MM.1S (cell line): ENCODE measurements at regions not wholly inside any gene's neighbourhood (a gene's known extent, or its start where the extent isn't known, plus 50 kb on each side); places are given as distances from the start of the nearest gene placed in this dataset.

ENCODE experiments used
- CTCF ChIP-seq: fragments of 300-600 bp; sonication (generic); IDR thresholded peaks from 2 replicates; pipeline ENCODE4 v1.5.1; 2016; ENCODE audit warnings: antibody characterized with exemption, low read length, mixed read lengths
- EZH2 ChIP-seq: fragments of 300-600 bp; sonication (generic); optimal IDR thresholded peaks from 2 replicates; pipeline ENCODE3; 2017; ENCODE audit warnings: low read depth, mild to moderate bottlenecking, antibody characterized with exemption, low read length, mixed read lengths
- EZH2phosphoT487 ChIP-seq: fragments of 300-600 bp; sonication (generic); IDR thresholded peaks from 2 replicates; pipeline ENCODE4 v1.6.1; 2018; ENCODE audit warnings: antibody characterized with exemption, low read length

GRCh38 chr6:21334651-21335050, 258.9 kb upstream of the SOX4 start:
- TF ChIP-seq CTCF (no peak), EZH2phosphoT487 (no peak), EZH2 (no peak)
